CD4-positive, alpha-beta memory T cell (primary cell): ENCODE measurements at regions not wholly inside any gene's neighbourhood (a gene's known extent, or its start where the extent isn't known, plus 50 kb on each side); places are given as distances from the start of the nearest gene placed in this dataset.

Experiments used
- CTCF ChIA-PET: fragments of 350-600 bp; sonication (Branson Sonifier 250); formaldehyde crosslinking; loops from one replicate; lab custom pipeline; 2021; ENCODE audit warnings: inconsistent platforms; ENCODE audit not compliant: partially characterized antibody; lab: Charles Lee
- POLR2A ChIA-PET: fragments of 350-600 bp; sonication (Branson Sonifier 250); formaldehyde crosslinking; loops from one replicate; lab custom pipeline; 2021; ENCODE audit not compliant: partially characterized antibody; lab: Charles Lee
- DNase-seq, 5 donors: peaks; one replicate each; pipeline versions ENCODE4 v3.0.0 to v3.0.0-alpha.2; 2020 to 2022; ENCODE audit warnings: mixed read lengths in 1 of 5
- H3K27ac ChIP-seq: one replicate; pipeline ENCODE4 v1.7.0; 2013; ENCODE audit warnings: low read depth, low read length
- H3K27me3 ChIP-seq: 2 replicates; pipeline ENCODE4 v1.7.0; 2013; ENCODE audit warnings: mild to moderate bottlenecking, low read length, moderate library complexity; ENCODE audit not compliant: insufficient read depth
- H3K36me3 ChIP-seq: 2 replicates; pipeline ENCODE4 v1.7.0; 2013; ENCODE audit warnings: mild to moderate bottlenecking, low read length, moderate library complexity; ENCODE audit not compliant: insufficient read depth
- H3K4me1 ChIP-seq: 2 replicates; pipeline ENCODE4 v1.7.0; 2013; ENCODE audit warnings: mild to moderate bottlenecking, low read length, moderate library complexity; ENCODE audit not compliant: insufficient read depth
- H3K4me3 ChIP-seq, 2 donors: one replicate each; pipeline ENCODE4 v1.7.0; 2013; ENCODE audit warnings: low read length in 2 of 2, mild to moderate bottlenecking in 1 of 2
- H3K9me3 ChIP-seq, 2 donors: one replicate each; pipeline ENCODE4 v1.7.0; 2013; ENCODE audit warnings: low read length in 2 of 2, control low read depth in 1 of 2; ENCODE audit not compliant: control insufficient read depth in 1 of 2
- H3K27ac Mint-ChIP-seq, 7 donors: one replicate each; pipeline ENCODE4 v1.8.0; 2020 to 2021; ENCODE audit warnings: mixed read lengths in 7 of 7, mild to moderate bottlenecking in 6 of 7, inconsistent platforms in 3 of 7, moderate library complexity in 3 of 7
- H3K27me3 Mint-ChIP-seq, 2 donors: one replicate each; pipeline ENCODE4 v1.8.0; 2020 to 2021; ENCODE audit warnings: mixed read lengths in 2 of 2
- H3K36me3 Mint-ChIP-seq, 2 donors: one replicate each; pipeline ENCODE4 v1.8.0; 2020 to 2021; ENCODE audit warnings: mixed read lengths in 2 of 2, inconsistent platforms in 1 of 2, mild to moderate bottlenecking in 1 of 2
- H3K4me1 Mint-ChIP-seq, 4 donors: one replicate each; pipeline ENCODE4 v1.8.0; 2020 to 2021; ENCODE audit warnings: mixed read lengths in 4 of 4, mild to moderate bottlenecking in 1 of 4
- H3K4me3 Mint-ChIP-seq, 8 donors: one replicate each; pipeline ENCODE4 v1.8.0; 2020 to 2021; ENCODE audit warnings: mixed read lengths in 8 of 8, mild to moderate bottlenecking in 7 of 8, moderate library complexity in 6 of 8, inconsistent platforms in 3 of 8
- H3K9me3 Mint-ChIP-seq, 8 donors: one replicate each; pipeline ENCODE4 v1.8.0; 2020 to 2021; ENCODE audit warnings: mixed read lengths in 8 of 8, mild to moderate bottlenecking in 5 of 8, inconsistent platforms in 3 of 8, moderate library complexity in 1 of 8
- intact Hi-C: fragments of 100-400 bp; cut with micrococcal nuclease; formaldehyde crosslinking; loops from one replicate; pipeline ENCODE4 v1.15.1; 2023

- ChIA-PET POLR2A (no interaction called here), CTCF (no interaction called here)
- Mint-ChIP-seq H3K4me1 (no peaks in the 10 kb centered on the region), H3K36me3 (no peaks in the 10 kb centered on the region), H3K27ac (no peak overlapping the region), H3K9me3 (no peaks in the 10 kb centered on the region), H3K4me3 (no peak overlapping the region), H3K27me3 (peaks cover 3 to 20% of the 10 kb centered on the region in 2 donors)
- Histone ChIP-seq H3K9me3 (no peaks in the 10 kb centered on the region), H3K36me3 (no peaks in the 10 kb centered on the region), H3K27ac (no peak overlapping the region), H3K27me3 (no peaks in the 10 kb centered on the region), H3K4me3 (no peak overlapping the region), H3K4me1 (no peaks in the 10 kb centered on the region)
- intact Hi-C loops = no loop called here
- DNase-seq = no peak
These were observed 417.9 kb downstream of the RPS24 start for GRCh38 chr10:78451592-78451991.

DNA sequence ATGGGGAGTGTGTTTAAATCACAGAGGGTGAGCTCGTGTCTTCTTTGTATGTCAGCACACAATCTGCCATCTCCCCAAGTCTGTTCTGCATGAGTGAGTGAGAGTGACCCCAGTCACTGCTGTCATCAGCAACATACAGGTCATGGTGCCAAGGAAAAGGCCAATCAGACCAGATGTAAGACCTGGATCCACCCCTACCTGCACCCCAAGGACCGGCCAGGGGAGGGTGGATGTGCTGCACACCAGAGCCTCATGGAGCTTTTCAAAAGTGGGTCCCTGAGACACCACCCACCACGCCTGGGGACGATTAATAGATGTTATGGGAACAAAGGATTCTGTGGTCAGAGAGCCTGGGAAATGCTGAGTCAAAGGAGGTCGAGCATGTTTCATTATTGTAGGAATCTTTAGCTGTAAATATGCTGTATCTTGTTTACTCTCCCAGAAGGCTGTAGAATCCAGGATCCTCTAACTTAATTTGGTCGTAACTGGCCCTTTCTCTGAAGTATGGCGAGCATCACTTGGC, 420.5 kb downstream of the RPS24 start:
- no peak overlapping the region for H3K4me3 Mint-ChIP-seq
- Histone ChIP-seq H3K36me3 (no peaks in the 10 kb centered on the region), H3K27me3 (no peaks in the 10 kb centered on the region), H3K9me3 (no peaks in the 10 kb centered on the region), H3K4me1 (no peaks in the 10 kb centered on the region), H3K27ac (no peak overlapping the region), H3K4me3 (no peak overlapping the region)
- H3K36me3 Mint-ChIP-seq = no peaks in the 10 kb centered on the region
- H3K9me3 Mint-ChIP-seq = no peaks in the 10 kb centered on the region
- DNase-seq = no peak
- H3K4me1 Mint-ChIP-seq = no peaks in the 10 kb centered on the region
- ChIA-PET CTCF (no interaction called here), POLR2A (no interaction called here)
- H3K27me3 Mint-ChIP-seq = peaks cover 3 to 9% of the 10 kb centered on the region in 2 donors
- H3K27ac Mint-ChIP-seq = no peak overlapping the region
- intact Hi-C loops = no loop called here

- Mint-ChIP-seq H3K9me3 (no peaks in the 10 kb centered on the region), H3K4me1 (no peaks in the 10 kb centered on the region), H3K36me3 (no peaks in the 10 kb centered on the region), H3K27me3 (peaks cover 3 to 9% of the 10 kb centered on the region in 2 donors), H3K4me3 (no peak overlapping the region), H3K27ac (no peak overlapping the region)
- no peak for DNase-seq
- intact Hi-C loops = no loop called here
- Histone ChIP-seq H3K4me1 (no peaks in the 10 kb centered on the region), H3K27me3 (no peaks in the 10 kb centered on the region), H3K36me3 (no peaks in the 10 kb centered on the region), H3K27ac (no peak overlapping the region), H3K9me3 (no peaks in the 10 kb centered on the region), H3K4me3 (no peak overlapping the region)
- CTCF ChIA-PET = no interaction called here
- POLR2A ChIA-PET = no interaction called here
These were observed 421.6 kb downstream of the RPS24 start for GRCh38 chr10:78455236-78455635.

DNA sequence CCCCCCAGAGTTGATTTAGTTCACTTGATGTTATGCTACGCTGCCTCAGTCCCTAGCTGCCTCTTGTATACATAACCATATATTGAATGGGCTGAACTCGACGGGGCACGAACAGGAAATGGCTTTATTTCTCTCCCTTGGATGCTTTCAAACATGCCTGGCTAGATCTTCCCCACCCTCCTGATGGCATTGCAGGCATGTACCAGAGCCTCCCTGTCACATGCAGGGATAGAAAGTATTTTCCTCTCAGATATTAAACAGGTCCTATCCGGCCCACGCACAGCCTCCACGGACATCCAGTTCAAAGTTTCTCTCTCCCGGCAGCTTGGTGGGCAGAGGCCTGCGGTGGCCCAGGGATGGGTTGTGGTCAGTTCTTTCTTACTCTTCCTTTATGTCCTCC, 422.1 kb downstream of the RPS24 start:
- intact Hi-C loops = no loop called here
- Mint-ChIP-seq H3K36me3 (no peaks in the 10 kb centered on the region), H3K27ac (no peak overlapping the region), H3K4me3 (no peak overlapping the region), H3K27me3 (peaks cover 3 to 9% of the 10 kb centered on the region in 2 donors), H3K9me3 (no peaks in the 10 kb centered on the region), H3K4me1 (no peaks in the 10 kb centered on the region)
- no peak for DNase-seq
- Histone ChIP-seq H3K27me3 (no peaks in the 10 kb centered on the region), H3K27ac (no peak overlapping the region), H3K4me3 (no peak overlapping the region), H3K4me1 (no peaks in the 10 kb centered on the region), H3K36me3 (no peaks in the 10 kb centered on the region), H3K9me3 (no peaks in the 10 kb centered on the region)
- ChIA-PET POLR2A (no interaction called here), CTCF (no interaction called here)

- Histone ChIP-seq H3K4me3 (no peak overlapping the region), H3K4me1 (no peaks in the 10 kb centered on the region), H3K9me3 (no peaks in the 10 kb centered on the region), H3K27ac (no peak overlapping the region), H3K36me3 (no peaks in the 10 kb centered on the region), H3K27me3 (no peaks in the 10 kb centered on the region)
- Mint-ChIP-seq H3K27ac (no peak overlapping the region), H3K27me3 (peaks cover 5 to 14% of the 10 kb centered on the region in 2 donors), H3K36me3 (no peaks in the 10 kb centered on the region), H3K4me3 (no peak overlapping the region), H3K9me3 (no peaks in the 10 kb centered on the region), H3K4me1 (no peaks in the 10 kb centered on the region)
- ChIA-PET CTCF (no interaction called here), POLR2A (no interaction called here)
- intact Hi-C loops = no loop called here
- DNase-seq = no peak
These were observed 423.2 kb downstream of the RPS24 start for GRCh38 chr10:78456649-78457400.

DNA sequence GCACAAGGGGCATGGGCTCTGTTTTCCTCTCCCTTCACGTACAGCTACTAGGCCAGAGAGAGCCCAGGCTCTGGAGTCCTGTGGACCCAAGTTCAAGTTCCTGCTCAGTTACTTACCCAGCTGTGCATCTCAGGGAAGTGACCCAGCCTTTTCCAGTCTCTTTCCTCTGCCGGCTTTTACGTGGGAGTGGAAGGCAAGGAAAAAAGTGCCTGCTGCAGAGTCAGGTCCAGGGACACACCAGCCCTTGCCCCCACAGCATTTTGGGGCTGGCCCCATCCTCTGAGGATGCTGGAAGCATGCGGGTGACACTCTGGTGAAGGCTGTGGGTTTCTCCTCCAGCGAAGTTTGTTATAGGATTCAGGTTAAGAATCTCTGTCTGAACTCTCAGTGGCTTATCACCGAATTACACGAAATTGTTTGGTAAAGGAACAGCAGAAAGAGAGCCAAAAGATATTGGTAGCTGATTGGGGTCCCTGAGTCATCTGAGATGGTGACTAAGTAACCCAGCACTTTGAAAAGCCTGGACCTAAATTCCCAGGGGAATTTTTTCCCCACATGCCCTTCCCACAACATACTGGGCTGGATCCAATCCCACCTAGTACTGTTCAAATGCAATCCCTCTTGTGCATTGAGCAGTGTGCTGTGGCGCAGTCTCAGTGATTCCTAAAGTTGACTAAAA, 424.3 kb downstream of the RPS24 start:
- no peak overlapping the region for H3K27ac ChIP-seq
- H3K4me3 ChIP-seq = no peak overlapping the region
- H3K27ac Mint-ChIP-seq = no peak overlapping the region
- H3K9me3 ChIP-seq = no peaks in the 10 kb centered on the region
- H3K4me1 Mint-ChIP-seq = no peaks in the 10 kb centered on the region
- intact Hi-C loops = no loop called here
- H3K27me3 Mint-ChIP-seq = peaks cover 12 to 24% of the 10 kb centered on the region in 2 donors
- no peaks in the 10 kb centered on the region for H3K9me3 Mint-ChIP-seq
- DNase-seq = no peak
- ChIA-PET CTCF (no interaction called here), POLR2A (no interaction called here)
- H3K4me3 Mint-ChIP-seq = no peak overlapping the region
- no peaks in the 10 kb centered on the region for H3K36me3 Mint-ChIP-seq
- H3K27me3 ChIP-seq = no peaks in the 10 kb centered on the region
- no peaks in the 10 kb centered on the region for H3K4me1 ChIP-seq
- H3K36me3 ChIP-seq = no peaks in the 10 kb centered on the region

DNA sequence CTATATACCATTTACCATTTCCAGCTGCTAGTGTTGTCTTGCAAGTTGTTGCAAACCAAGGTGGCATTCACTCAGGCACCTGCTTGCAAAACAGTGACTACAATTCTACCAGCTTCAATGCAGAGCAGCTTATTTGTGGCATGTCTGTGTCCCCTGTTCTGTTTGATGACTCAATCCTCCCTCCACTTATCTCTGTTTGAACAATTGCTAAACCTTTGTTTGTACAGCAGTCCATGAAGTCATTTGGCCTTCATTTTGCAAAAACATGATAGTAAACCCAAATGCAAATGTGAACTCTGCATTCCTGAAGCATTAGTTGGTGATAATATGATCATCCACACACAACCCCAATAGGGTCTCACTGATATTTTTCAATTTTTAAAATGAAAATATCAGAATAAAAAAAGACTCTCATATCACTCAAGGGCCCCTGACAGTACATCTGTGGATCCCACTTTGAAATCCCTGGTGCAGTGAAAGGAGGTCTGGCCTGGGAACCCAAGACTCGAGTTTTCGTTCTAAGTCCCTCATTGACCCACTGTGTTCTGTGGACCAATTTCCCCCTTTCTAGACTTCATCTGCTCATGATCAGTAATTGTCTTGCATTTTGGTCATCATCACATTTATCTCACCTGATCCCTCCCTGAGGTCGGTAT, 425.4 kb downstream of the RPS24 start:
- no peaks in the 10 kb centered on the region for H3K36me3 Mint-ChIP-seq
- ChIA-PET POLR2A (no interaction called here), CTCF (no interaction called here)
- H3K27me3 Mint-ChIP-seq = peaks cover 13 to 30% of the 10 kb centered on the region in 2 donors
- no peaks in the 10 kb centered on the region for H3K27me3 ChIP-seq
- intact Hi-C loops = no loop called here
- no peaks in the 10 kb centered on the region for H3K36me3 ChIP-seq
- DNase-seq = no peak
- H3K27ac ChIP-seq = no peak overlapping the region
- no peak overlapping the region for H3K27ac Mint-ChIP-seq
- H3K4me3 ChIP-seq = no peak overlapping the region
- H3K4me1 Mint-ChIP-seq = no peaks in the 10 kb centered on the region
- no peaks in the 10 kb centered on the region for H3K9me3 Mint-ChIP-seq
- H3K9me3 ChIP-seq = no peaks in the 10 kb centered on the region
- H3K4me3 Mint-ChIP-seq = no peak overlapping the region
- H3K4me1 ChIP-seq = no peaks in the 10 kb centered on the region
